GM19240 (cell line): ENCODE measurements at regions not wholly inside any gene's neighbourhood (a gene's known extent, or its start where the extent isn't known, plus 50 kb on each side); places are given as distances from the start of the nearest gene placed in this dataset.

Experiments used
- DNase-seq: peaks from one replicate; pipeline ENCODE4 v3.0.0; 2011; ENCODE audit warnings: low spot score; ENCODE audit not compliant: insufficient read length

DNA sequence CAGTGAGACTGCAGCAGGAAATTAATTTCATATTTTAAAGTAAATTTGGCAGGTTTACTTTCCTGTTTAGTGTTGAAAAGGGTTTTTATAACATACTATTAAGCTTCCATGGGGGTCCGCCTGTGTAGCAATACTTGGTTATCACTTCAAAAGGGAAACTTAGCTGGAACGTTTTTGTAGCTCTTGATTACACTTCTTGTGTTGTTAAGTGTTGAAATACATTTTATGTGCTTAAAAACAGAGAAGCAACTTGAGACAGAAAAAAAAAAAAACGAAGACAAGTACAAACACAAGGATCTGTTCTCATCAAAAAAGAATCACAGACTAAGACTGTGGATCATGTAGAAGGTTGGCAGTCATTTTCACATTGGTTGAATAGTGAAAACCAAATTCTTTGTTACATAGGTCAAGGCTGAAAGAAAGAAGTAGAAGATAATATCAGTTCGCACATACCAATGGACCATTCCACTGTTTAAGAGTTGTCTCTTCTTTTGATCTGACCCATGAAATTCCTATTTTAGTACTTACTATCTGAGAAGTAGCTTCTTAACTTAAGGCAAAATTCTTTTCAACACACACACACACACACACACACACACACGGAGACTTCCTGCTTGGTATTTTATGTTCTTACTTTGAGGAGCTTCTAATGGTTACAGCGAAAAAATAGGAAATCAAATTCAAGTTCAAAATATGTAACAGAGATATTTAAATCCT is 113.9 kb upstream of the SLC35B3 start:
- DNase-seq = no peak

DNA sequence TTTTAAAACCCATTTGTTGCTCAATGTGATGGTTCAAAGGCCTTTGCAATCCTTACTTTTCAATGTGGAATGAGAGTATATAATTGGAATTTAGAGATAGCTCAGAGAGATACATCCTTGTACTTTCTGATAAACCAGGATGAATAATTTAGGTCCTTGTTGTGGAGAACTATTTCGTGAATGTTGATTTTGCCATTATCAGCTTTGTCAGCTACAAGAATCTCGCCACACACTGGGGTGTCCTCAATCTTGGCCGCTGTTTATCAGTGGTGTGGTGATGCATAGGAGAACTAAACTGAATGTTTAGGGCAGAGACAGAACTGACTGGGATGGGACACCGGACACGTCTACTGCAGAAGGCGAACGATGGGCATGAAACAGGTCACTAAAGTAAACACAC is 111.2 kb upstream of the SLC35B3 start:
- no peak for DNase-seq

GRCh38 chr6:8545336-8545735 is 110.0 kb upstream of the SLC35B3 start:
- DNase-seq = no peak

DNA sequence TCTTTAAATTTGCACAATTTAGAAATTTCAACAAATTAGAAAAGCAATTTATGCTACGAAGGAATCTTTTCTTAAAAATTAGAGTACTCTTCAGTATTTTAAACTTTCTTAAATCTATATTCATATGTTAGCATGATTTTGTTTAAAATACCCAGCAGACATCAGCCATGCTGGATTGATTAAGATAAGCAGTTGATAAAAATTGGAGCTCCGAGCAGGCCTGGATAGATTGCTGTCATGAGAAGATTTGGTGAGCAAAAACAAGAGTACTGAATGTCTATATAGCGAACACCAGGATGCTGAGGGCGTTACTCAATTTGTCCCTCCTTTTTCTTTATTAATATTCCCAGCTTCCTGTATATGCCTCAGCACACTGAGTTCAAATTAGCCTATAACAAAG is 108.4 kb upstream of the SLC35B3 start:
- DNase-seq = no peak

DNA sequence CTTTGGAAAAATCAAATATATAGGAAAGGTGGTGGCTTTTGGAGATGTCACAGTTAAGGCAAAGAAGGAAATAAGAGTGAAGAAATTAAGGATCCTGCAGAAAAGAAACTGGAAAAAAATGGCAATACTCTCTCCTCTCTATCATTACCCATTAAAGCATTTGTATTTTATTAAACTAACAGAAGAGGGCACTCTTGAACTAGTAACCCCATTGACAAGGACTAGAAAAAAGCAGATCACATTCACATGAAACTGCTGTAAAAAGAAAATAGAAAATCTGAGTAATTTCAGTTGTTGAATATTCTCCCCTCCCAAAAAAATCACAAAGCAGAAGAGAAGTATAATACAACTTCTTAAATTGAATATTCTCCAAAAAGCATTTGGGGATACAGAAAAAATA is 104.1 kb upstream of the SLC35B3 start:
- DNase-seq = no peak

GRCh38 chr6:8536122-8536521 is 100.8 kb upstream of the SLC35B3 start:
- DNase-seq = no peak

DNA sequence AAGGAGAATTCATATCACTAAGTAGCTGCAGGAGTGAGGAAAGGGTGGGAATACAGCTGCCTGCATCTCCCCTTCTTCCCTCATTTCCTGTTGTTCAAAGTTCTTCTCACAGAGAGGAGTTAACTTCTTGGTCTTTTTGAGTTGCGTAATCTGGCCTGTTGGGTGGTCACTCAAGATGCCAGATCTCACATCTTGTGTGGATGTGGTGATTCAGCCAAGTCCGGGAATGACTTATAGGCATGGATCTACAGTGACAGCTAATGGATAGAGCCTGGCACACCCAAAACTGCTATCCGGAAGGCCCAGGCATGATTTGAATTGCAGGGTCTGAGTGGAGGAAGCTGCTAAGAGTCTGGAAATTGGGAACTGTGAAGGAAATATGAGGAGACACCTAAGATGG is 100.2 kb upstream of the SLC35B3 start:
- no peak for DNase-seq

GRCh38 chr6:8530785-8531435 is 95.6 kb upstream of the SLC35B3 start:
- DNase-seq = no peak

- DNase-seq = no peak
Measured at GRCh38 chr6:8529250-8529649, 93.9 kb upstream of the SLC35B3 start.

- DNase-seq = no peak
Measured at GRCh38 chr6:8527818-8528217, 92.5 kb upstream of the SLC35B3 start.

DNA sequence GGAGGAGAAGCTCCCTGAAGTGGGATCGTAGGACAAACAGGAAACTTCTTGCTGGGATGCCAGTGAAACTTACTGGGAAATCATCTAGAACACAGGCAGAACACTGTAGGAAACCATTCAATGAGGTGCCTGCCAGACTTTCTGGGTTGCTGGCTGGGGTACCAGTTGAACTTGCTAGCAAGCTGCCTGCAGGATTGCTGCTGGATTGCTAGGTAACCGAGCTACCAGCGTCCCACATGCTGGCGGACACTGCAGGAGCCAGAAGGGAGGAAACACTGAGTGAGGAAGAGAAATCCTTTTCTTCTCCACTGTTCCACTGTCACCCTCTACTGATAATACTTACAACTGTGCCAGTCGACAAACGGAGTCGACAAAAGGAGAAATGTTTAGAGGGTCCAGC is 91.3 kb upstream of the SLC35B3 start:
- DNase-seq = no peak

- no peak for DNase-seq
Measured at GRCh38 chr6:8525370-8525769, 90.0 kb upstream of the SLC35B3 start.

DNA sequence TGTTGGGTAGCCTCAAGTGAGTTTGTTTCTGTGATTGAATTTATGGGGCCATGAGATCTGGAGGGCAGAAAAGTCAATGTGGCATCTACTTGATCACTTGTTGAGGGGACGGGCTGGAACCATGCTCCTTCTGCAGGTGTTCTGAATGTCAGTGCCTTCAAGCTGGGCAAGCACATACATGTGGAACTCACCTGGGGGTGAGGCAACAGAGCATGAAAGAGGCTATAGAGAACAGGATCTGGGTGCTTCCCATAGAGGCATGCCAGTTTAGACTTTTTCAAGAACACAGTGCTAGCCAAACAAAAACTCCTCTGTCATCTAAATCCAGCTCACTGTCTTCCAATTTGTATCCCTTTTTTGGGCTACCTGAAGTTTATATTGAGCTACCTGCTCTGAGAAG is 77.8 kb upstream of the SLC35B3 start:
- DNase-seq = no peak

DNA sequence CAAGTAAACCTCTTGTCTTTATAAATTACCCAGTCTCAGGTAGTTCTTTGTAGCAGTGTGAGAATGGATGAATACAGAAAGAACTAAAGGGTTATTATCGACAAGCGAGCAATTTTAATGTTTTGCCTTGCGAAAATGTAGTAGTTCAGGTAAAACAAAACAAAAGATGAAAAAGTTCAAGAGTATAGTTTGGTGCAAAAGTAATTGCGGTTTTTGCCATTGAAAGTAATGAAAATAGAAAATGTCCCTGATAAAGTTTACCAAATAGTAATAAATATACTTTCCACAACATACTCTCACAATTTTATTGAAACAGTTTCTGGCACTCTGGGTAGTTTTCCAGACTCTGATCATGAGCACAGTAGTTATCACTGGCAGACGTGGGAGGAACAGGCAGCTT is 71.9 kb upstream of the SLC35B3 start:
- no peak for DNase-seq

DNA sequence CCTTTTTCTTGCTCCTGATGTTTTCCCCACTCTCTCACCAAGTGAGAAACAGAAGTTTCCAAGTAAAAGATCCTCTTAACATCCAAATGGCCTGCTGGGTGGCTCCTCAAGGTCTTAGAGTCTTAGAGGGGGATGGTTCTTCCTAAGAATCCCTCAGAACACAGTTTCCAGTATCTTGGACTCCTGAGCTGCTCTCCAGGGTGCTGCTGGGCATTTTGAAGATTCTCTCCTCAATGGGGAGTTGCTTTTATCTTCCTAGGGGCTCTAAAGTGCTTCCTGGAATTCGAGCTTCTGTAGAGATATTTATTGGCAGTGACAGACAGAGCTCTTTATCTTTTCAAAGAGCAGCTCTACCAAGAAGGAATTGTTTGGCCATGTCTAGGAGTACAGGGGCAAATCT is 70.8 kb upstream of the SLC35B3 start:
- no peak for DNase-seq

DNA sequence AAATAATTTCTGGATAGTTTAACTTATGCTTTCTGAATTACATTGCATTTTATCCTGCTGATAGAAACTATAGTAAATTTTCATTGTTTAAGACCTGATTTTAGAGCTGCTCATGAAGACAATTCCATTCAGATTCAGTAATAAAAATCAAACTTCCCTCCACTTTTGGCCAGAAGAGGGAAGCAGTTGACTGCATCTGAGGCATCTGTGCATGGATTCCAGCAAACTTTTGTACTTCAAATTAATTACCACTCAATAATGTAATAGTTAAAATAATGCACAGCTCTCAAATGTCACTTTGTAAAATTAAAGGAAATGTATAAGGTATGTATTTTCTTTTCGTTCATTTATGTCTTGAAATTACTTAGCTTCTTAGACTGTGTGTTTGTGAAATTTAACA is 64.2 kb upstream of the SLC35B3 start:
- DNase-seq = no peak

DNA sequence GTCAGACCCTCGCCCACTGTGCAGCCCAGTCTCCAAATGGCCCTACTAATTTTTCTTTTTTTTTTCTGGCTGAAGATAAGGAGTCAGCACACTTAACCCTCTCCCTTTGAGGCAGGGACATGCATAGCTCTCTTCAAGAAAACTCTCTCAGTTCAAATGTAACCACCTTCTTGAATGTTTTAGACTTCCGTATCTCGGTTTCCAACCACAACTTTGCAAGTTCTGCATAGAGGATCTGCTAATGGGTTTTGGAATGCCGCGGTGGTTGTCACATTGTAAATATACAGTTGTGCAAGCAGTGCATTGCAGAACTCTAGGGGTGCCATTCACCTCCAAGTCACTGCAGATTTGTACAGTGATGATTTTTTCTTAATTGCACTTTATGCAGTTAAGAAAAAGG is 59.4 kb upstream of the SLC35B3 start:
- DNase-seq = no peak

GRCh38 chr6:8492536-8493133 is 57.3 kb upstream of the SLC35B3 start:
- DNase-seq = no peak
